D341Med (cell line): ENCODE measurements at regions not wholly inside any gene's neighbourhood (a gene's known extent, or its start where the extent isn't known, plus 50 kb on each side); places are given as distances from the start of the nearest gene placed in this dataset.
"Not testable (repeated sequence)": the region's sequence is repeated elsewhere in the genome, so short reads cannot be mapped to it uniquely, and the experiment has no call there.

Experiments
- DNase-seq: peaks from one replicate; pipeline ENCODE4 v3.0.0; 2012; ENCODE audit warnings: low spot score

- DNase-seq: no peak
These were observed 298.7 kb upstream of the NRG3 start for GRCh38 chr10:81576336-81576735.

- DNase-seq: no peak
These were observed 280.0 kb upstream of the NRG3 start for GRCh38 chr10:81594991-81595390.

GRCh38 chr10:81600185-81600584, 274.8 kb upstream of the NRG3 start:
- DNase-seq: no peak

GRCh38 chr10:81603106-81603620, 271.8 kb upstream of the NRG3 start:
- no peak for DNase-seq

- not testable (repeated sequence) for DNase-seq
These were observed 230.5 kb upstream of the NRG3 start for GRCh38 chr10:81644485-81644884.

GRCh38 chr10:81655986-81656385, 219.0 kb upstream of the NRG3 start:
- no peak for DNase-seq

- no peak for DNase-seq
These were observed 212.2 kb upstream of the NRG3 start for GRCh38 chr10:81662837-81663236.

- DNase-seq: not testable (repeated sequence)
These were observed 210.2 kb upstream of the NRG3 start for GRCh38 chr10:81664800-81665199.

GRCh38 chr10:81674941-81675340, 200.1 kb upstream of the NRG3 start:
- no peak for DNase-seq

- no peak for DNase-seq
These were observed 195.7 kb upstream of the NRG3 start for GRCh38 chr10:81679291-81679690.

- DNase-seq: no peak
These were observed 194.6 kb upstream of the NRG3 start for GRCh38 chr10:81680359-81680758.

- no peak for DNase-seq
These were observed 186.5 kb upstream of the NRG3 start for GRCh38 chr10:81688459-81688858.

- no peak for DNase-seq
These were observed 178.2 kb upstream of the NRG3 start for GRCh38 chr10:81696609-81697388.

- DNase-seq: no peak
These were observed 170.4 kb upstream of the NRG3 start for GRCh38 chr10:81704596-81704995.

- DNase-seq: no peak
These were observed 166.6 kb upstream of the NRG3 start for GRCh38 chr10:81708416-81708815.

GRCh38 chr10:81708929-81709328, 166.1 kb upstream of the NRG3 start:
- DNase-seq: no peak

- no peak for DNase-seq
These were observed 152.6 kb upstream of the NRG3 start for GRCh38 chr10:81722399-81722798.

- no peak for DNase-seq
These were observed 150.6 kb upstream of the NRG3 start for GRCh38 chr10:81724431-81724830.

- DNase-seq: no peak
These were observed 149.1 kb upstream of the NRG3 start for GRCh38 chr10:81725851-81726250.

GRCh38 chr10:81728692-81729091, 146.3 kb upstream of the NRG3 start:
- DNase-seq: no peak

- DNase-seq: no peak
These were observed 144.1 kb upstream of the NRG3 start for GRCh38 chr10:81730891-81731290.

GRCh38 chr10:81733542-81733941, 141.5 kb upstream of the NRG3 start:
- no peak for DNase-seq

GRCh38 chr10:81735167-81735566, 139.8 kb upstream of the NRG3 start:
- not testable (repeated sequence) for DNase-seq

GRCh38 chr10:81759111-81759510, 115.9 kb upstream of the NRG3 start:
- no peak for DNase-seq
